GM18868 (cell line): ENCODE measurements at regions not wholly inside any gene's neighbourhood (a gene's known extent, or its start where the extent isn't known, plus 50 kb on each side); places are given as distances from the start of the nearest gene placed in this dataset.

Source experiments
- ATAC-seq: cut with Tn5 transposase; IDR thresholded peaks from one replicate; pipeline ENCODE4 v1.9.1; 2021; ENCODE audit warnings: mild to moderate bottlenecking, moderate library complexity; ENCODE audit not compliant: unreplicated experiment

- no peak for ATAC-seq
Measured at GRCh38 chr9:38166501-38166900, 97.5 kb upstream of the SHB start.

- peak; percentile 56 for ATAC-seq
Measured at GRCh38 chr9:38164659-38165221, 95.7 kb upstream of the SHB start.

- ATAC-seq: no peak
Measured at GRCh38 chr9:38163518-38163917, 94.5 kb upstream of the SHB start.

- ATAC-seq: no peak
Measured at GRCh38 chr9:38162332-38163211, 93.5 kb upstream of the SHB start.

- ATAC-seq: no peak
Measured at GRCh38 chr9:38160613-38161215, 91.7 kb upstream of the SHB start.

- no peak for ATAC-seq
Measured at GRCh38 chr9:38159599-38159998, 90.6 kb upstream of the SHB start.

- no peak for ATAC-seq
Measured at GRCh38 chr9:38158628-38159027, 89.6 kb upstream of the SHB start.

GRCh38 chr9:38157711-38158110, 88.7 kb upstream of the SHB start:
- ATAC-seq: no peak

GRCh38 chr9:38154501-38155421, 85.7 kb upstream of the SHB start:
- no peak for ATAC-seq

GRCh38 chr9:38153910-38154291, 84.9 kb upstream of the SHB start:
- ATAC-seq: no peak

GRCh38 chr9:38153152-38153909, 84.3 kb upstream of the SHB start:
- no peak for ATAC-seq

GRCh38 chr9:38149647-38150046, 80.6 kb upstream of the SHB start:
- ATAC-seq: no peak

GRCh38 chr9:38146844-38147243, 77.8 kb upstream of the SHB start:
- ATAC-seq: no peak

- ATAC-seq: no peak
Measured at GRCh38 chr9:38145526-38146053, 76.6 kb upstream of the SHB start.

- no peak for ATAC-seq
Measured at GRCh38 chr9:38144421-38144820, 75.4 kb upstream of the SHB start.

- ATAC-seq: peak; percentile 66
Measured at GRCh38 chr9:38141746-38142591, 72.9 kb upstream of the SHB start.

GRCh38 chr9:38138276-38138675, 69.2 kb upstream of the SHB start:
- ATAC-seq: no peak

GRCh38 chr9:38137342-38137741, 68.3 kb upstream of the SHB start:
- no peak for ATAC-seq

GRCh38 chr9:38136386-38136785, 67.4 kb upstream of the SHB start:
- ATAC-seq: peak; percentile 74
